AG10803 (cell line): ENCODE measurements at regions not wholly inside any gene's neighbourhood (a gene's known extent, or its start where the extent isn't known, plus 50 kb on each side); places are given as distances from the start of the nearest gene placed in this dataset.
A peak's percentile ranks its signal among the peaks of the same experiment; 100 is the strongest.

Source experiments
- DNase-seq: peaks from one replicate; pipeline ENCODE4 v3.0.0; 2010; ENCODE audit warnings: low read depth
- H3K4me3 ChIP-seq: 2 replicates; pipeline ENCODE4 v1.5.1; 2011; ENCODE audit warnings: mild to moderate bottlenecking, low read length, control low read depth
- CTCF ChIP-seq: conservative IDR thresholded peaks from 2 replicates; pipeline ENCODE4 v1.5.1; 2011; ENCODE audit warnings: mild to moderate bottlenecking, low read length, control low read depth, inconsistent platforms

DNA sequence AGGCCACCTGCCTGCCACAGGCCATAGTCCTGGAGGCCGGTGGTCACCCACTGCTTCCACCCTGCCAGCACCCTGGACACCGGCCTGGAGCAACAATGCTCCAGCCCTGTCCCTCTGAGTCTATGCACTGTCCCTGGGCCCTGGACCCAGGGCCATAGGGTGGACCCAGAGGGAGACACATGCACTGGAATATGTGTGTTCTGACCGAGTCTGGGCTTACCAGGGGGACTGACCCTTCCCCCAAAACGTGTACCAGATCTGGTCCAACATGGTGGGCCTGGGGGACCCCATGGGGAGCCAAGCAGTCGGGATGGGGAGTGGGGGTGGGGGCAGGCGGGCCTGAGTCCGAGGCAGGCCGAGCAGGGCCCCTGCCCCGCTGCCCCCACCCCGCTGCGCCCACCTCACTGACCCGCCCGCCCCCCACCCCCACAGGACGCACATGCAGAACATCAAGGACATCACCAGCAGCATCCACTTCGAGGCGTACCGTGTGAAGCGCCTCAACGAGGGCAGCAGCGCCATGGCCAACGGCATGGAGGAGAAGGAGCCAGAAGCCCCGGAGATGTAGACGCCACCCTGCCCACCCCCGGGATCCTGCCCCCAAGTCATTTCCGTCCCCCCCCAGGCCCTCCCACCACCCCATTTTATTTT lies 357.4 kb downstream of the SEC14L1 start:
- no peak overlapping the region for H3K4me3 ChIP-seq
- no peak for DNase-seq
- TF ChIP-seq CTCF = no peak

GRCh38 chr17:77498791-77499698 lies 358.3 kb downstream of the SEC14L1 start:
- no peak for TF ChIP-seq CTCF
- no peak overlapping the region for H3K4me3 ChIP-seq
- no peak for DNase-seq

GRCh38 chr17:77499699-77500435 lies 359.1 kb downstream of the SEC14L1 start:
- no peak overlapping the region for H3K4me3 ChIP-seq
- DNase-seq = no peak
- TF ChIP-seq CTCF = no peak

DNA sequence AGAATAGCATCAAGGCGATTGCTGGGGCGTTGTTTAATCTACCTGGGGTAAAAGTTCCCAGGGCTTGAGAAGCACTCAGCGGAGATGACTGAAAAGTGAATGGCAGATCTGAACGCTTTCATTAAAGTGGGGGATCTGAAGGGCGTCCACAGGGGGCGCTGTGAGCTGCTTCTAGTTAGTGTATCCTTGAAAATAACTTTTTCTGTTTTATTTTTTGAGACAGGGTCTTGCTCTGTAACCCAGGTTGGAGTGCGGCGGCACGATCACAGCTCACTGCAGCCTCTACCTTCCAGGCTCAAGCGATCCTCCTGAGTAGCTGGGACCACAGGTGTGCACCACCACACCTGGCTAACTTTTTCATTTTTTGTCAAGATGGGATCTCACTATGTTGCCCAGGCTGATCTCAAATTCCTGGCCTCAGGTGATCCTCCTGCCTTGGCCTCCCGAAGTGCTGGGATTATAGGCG lies 360.4 kb downstream of the SEC14L1 start:
- TF ChIP-seq CTCF = peak; percentile 52
- DNase-seq = no peak

GRCh38 chr17:77501751-77502625 lies 361.2 kb downstream of the SEC14L1 start:
- no peak overlapping the region for H3K4me3 ChIP-seq
- TF ChIP-seq CTCF = no peak
- no peak for DNase-seq

More for the DNA sequence above, 360.4 kb downstream of the SEC14L1 start:
- no peak overlapping the region for H3K4me3 ChIP-seq

GRCh38 chr17:77502626-77503292 lies 362.0 kb downstream of the SEC14L1 start:
- no peak for TF ChIP-seq CTCF
- DNase-seq = no peak
- H3K4me3 ChIP-seq = no peak overlapping the region
